Kidney epithelial cell (primary cell): ENCODE measurements at regions not wholly inside any gene's neighbourhood (a gene's known extent, or its start where the extent isn't known, plus 50 kb on each side); places are given as distances from the start of the nearest gene placed in this dataset.

ENCODE experiments used
- DNase-seq: peaks from one replicate; pipeline ENCODE4 v3.0.0-alpha.2; 2010; ENCODE audit warnings: low read depth
- H3K27me3 ChIP-seq: 2 replicates; pipeline ENCODE4 v1.6.0; 2011; ENCODE audit warnings: low read length; ENCODE audit not compliant: control insufficient read depth, insufficient read depth
- H3K36me3 ChIP-seq: 2 replicates; pipeline ENCODE4 v1.5.1; 2011; ENCODE audit warnings: low read length; ENCODE audit not compliant: control insufficient read depth, insufficient read depth
- H3K4me3 ChIP-seq: 2 replicates; pipeline ENCODE4 v1.5.1; 2011; ENCODE audit warnings: low read depth, mild to moderate bottlenecking, control low read depth, low read length
- CTCF ChIP-seq: IDR thresholded peaks from 2 replicates; pipeline ENCODE4 v1.5.1; 2011; ENCODE audit warnings: mild to moderate bottlenecking, moderate library complexity, low read length, control low read depth, inconsistent platforms; ENCODE audit not compliant: insufficient read depth, poor library complexity, severe bottlenecking

- no peak for TF ChIP-seq CTCF
- no peak overlapping the region for H3K4me3 ChIP-seq
- no peak for DNase-seq
- no peaks in the 10 kb centered on the region for H3K27me3 ChIP-seq
- no peaks in the 10 kb centered on the region for H3K36me3 ChIP-seq
Observed at GRCh38 chr4:164304861-164305260, 449.1 kb upstream of the SMIM31 start.

- Histone ChIP-seq H3K4me3 (no peak overlapping the region), H3K27me3 (no peaks in the 10 kb centered on the region), H3K36me3 (no peaks in the 10 kb centered on the region)
- no peak for TF ChIP-seq CTCF
- DNase-seq = no peak
Observed at GRCh38 chr4:164307262-164307661, 446.7 kb upstream of the SMIM31 start.

GRCh38 chr4:164312671-164313070, 441.3 kb upstream of the SMIM31 start:
- TF ChIP-seq CTCF = no peak
- DNase-seq = no peak
- H3K4me3 ChIP-seq = no peak overlapping the region
- no peaks in the 10 kb centered on the region for H3K27me3 ChIP-seq
- H3K36me3 ChIP-seq = no peaks in the 10 kb centered on the region

GRCh38 chr4:164313853-164314252, 440.1 kb upstream of the SMIM31 start:
- no peaks in the 10 kb centered on the region for H3K27me3 ChIP-seq
- no peak for DNase-seq
- no peak overlapping the region for H3K4me3 ChIP-seq
- no peaks in the 10 kb centered on the region for H3K36me3 ChIP-seq
- no peak for TF ChIP-seq CTCF

- Histone ChIP-seq H3K27me3 (no peaks in the 10 kb centered on the region), H3K4me3 (no peak overlapping the region), H3K36me3 (no peaks in the 10 kb centered on the region)
- TF ChIP-seq CTCF = no peak
- DNase-seq = no peak
Observed at GRCh38 chr4:164318350-164318749, 435.6 kb upstream of the SMIM31 start.

GRCh38 chr4:164319688-164320087, 434.2 kb upstream of the SMIM31 start:
- Histone ChIP-seq H3K36me3 (no peaks in the 10 kb centered on the region), H3K27me3 (no peaks in the 10 kb centered on the region), H3K4me3 (no peak overlapping the region)
- no peak for TF ChIP-seq CTCF
- DNase-seq = no peak
